Activated naive CD4-positive, alpha-beta T cell treated with anti-CD3 and anti-CD28 coated beads, Interleukin-2, amount 10 ng/mL, durations not matched to agents 7 days and 5 days (primary cell): ENCODE measurements at regions not wholly inside any gene's neighbourhood (a gene's known extent, or its start where the extent isn't known, plus 50 kb on each side); places are given as distances from the start of the nearest gene placed in this dataset.

Experiments
- CTCF ChIA-PET: fragments of 350-600 bp; sonication (Branson Sonifier 250); formaldehyde crosslinking; loops from one replicate; lab custom pipeline; 2021; ENCODE audit warnings: antibody characterized with exemption; lab: Charles Lee
- DNase-seq: peaks from one replicate; pipeline ENCODE4 v3.0.0-alpha.2; 2020
- H3K27ac Mint-ChIP-seq: one replicate; pipeline ENCODE4 v1.8.0; 2021; ENCODE audit warnings: mild to moderate bottlenecking, moderate library complexity, mixed read lengths
- H3K27me3 Mint-ChIP-seq: one replicate; pipeline ENCODE4 v1.8.0; 2021; ENCODE audit warnings: mild to moderate bottlenecking, mixed read lengths
- H3K36me3 Mint-ChIP-seq: one replicate; pipeline ENCODE4 v1.8.0; 2021; ENCODE audit warnings: mixed read lengths
- H3K4me1 Mint-ChIP-seq: one replicate; pipeline ENCODE4 v1.8.0; 2021; ENCODE audit warnings: mixed read lengths
- H3K4me3 Mint-ChIP-seq: one replicate; pipeline ENCODE4 v1.8.0; 2021; ENCODE audit warnings: mild to moderate bottlenecking, moderate library complexity, mixed read lengths
- H3K9me3 Mint-ChIP-seq: one replicate; pipeline ENCODE4 v1.8.0; 2021; ENCODE audit warnings: mixed read lengths

GRCh38 chr2:176755537-176756135 is 457.0 kb upstream of the HNRNPA3 start:
- H3K27me3 Mint-ChIP-seq, result peaks cover 12% of the 10 kb centered on the region
- H3K4me1 Mint-ChIP-seq, result no peaks in the 10 kb centered on the region
- CTCF ChIA-PET, result interaction anchor here (0.6 kb wide), 2 partner anchors 26 to 83 kb away, joined by 3 read pairs; no protein-coding TSS in a partner anchor
- H3K27ac Mint-ChIP-seq, result no peak overlapping the region
- DNase-seq, result no peak
- H3K4me3 Mint-ChIP-seq, result no peak overlapping the region
- no peaks in the 10 kb centered on the region for H3K9me3 Mint-ChIP-seq
- no peaks in the 10 kb centered on the region for H3K36me3 Mint-ChIP-seq

GRCh38 chr2:176758426-176758825 is 454.2 kb upstream of the HNRNPA3 start:
- Mint-ChIP-seq H3K9me3 (no peaks in the 10 kb centered on the region), H3K4me3 (no peak overlapping the region), H3K4me1 (no peaks in the 10 kb centered on the region), H3K27me3 (peaks cover 15% of the 10 kb centered on the region), H3K36me3 (no peaks in the 10 kb centered on the region), H3K27ac (no peak overlapping the region)
- CTCF ChIA-PET, result no interaction called here
- no peak for DNase-seq

DNA sequence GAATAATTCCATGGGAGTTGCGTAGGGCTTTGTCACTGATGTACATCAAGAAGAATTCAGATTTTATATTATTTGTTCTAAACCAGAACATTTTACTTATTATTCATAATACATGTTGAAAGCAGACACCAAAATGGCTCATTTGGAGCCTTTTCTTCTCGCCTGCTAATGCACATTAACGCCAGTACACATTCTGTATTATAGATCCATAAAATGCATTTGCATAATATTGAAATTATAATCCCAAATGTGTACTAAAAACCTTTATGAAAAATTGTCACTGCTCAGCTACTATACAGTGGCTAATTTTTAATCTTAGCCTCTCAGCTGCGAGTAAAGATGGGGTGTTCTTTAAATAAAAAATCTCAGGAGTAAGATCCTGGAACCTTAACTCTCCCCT is 452.2 kb upstream of the HNRNPA3 start:
- no peak for DNase-seq
- CTCF ChIA-PET, result interaction anchor here (0.9 kb wide), 1 partner anchor 388 kb away, joined by 3 read pairs; no protein-coding TSS in a partner anchor
- peaks cover 18% of the 10 kb centered on the region for H3K27me3 Mint-ChIP-seq
- no peak overlapping the region for H3K4me3 Mint-ChIP-seq
- H3K4me1 Mint-ChIP-seq, result no peaks in the 10 kb centered on the region
- H3K27ac Mint-ChIP-seq, result no peak overlapping the region
- no peaks in the 10 kb centered on the region for H3K36me3 Mint-ChIP-seq
- H3K9me3 Mint-ChIP-seq, result no peaks in the 10 kb centered on the region

DNA sequence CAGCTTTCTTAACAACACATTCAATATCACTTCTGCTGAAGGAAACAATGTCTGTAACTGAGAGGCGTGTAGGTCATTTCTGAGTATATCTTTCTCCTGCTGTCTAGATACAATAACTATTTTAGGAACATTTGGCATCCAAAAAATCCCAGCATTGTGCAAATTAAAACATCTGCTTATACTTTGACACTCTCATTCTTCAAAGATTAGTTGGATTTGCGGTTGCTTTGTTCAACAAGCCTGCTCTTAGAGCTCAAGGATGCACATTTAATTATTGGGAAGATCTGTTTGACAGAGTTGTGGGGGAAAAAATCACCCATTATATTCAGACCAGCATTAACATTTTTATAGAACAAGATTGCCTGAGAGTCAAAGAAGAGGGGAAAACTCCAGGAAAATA is 449.5 kb upstream of the HNRNPA3 start:
- DNase-seq, result no peak
- no peaks in the 10 kb centered on the region for H3K9me3 Mint-ChIP-seq
- peaks cover 16% of the 10 kb centered on the region for H3K27me3 Mint-ChIP-seq
- CTCF ChIA-PET, result no interaction called here
- no peak overlapping the region for H3K27ac Mint-ChIP-seq
- no peaks in the 10 kb centered on the region for H3K4me1 Mint-ChIP-seq
- H3K36me3 Mint-ChIP-seq, result no peaks in the 10 kb centered on the region
- no peak overlapping the region for H3K4me3 Mint-ChIP-seq

- H3K4me1 Mint-ChIP-seq, result no peaks in the 10 kb centered on the region
- no peaks in the 10 kb centered on the region for H3K36me3 Mint-ChIP-seq
- CTCF ChIA-PET, result no interaction called here
- H3K9me3 Mint-ChIP-seq, result no peaks in the 10 kb centered on the region
- peaks cover 17% of the 10 kb centered on the region for H3K27me3 Mint-ChIP-seq
- H3K27ac Mint-ChIP-seq, result no peak overlapping the region
- DNase-seq, result no peak
- no peak overlapping the region for H3K4me3 Mint-ChIP-seq
These were observed 448.7 kb upstream of the HNRNPA3 start for GRCh38 chr2:176763851-176764404.

- Mint-ChIP-seq H3K4me1 (no peaks in the 10 kb centered on the region), H3K27me3 (peaks cover 17% of the 10 kb centered on the region), H3K9me3 (no peaks in the 10 kb centered on the region), H3K27ac (no peak overlapping the region), H3K36me3 (no peaks in the 10 kb centered on the region), H3K4me3 (no peak overlapping the region)
- CTCF ChIA-PET, result no interaction called here
- no peak for DNase-seq
These were observed 447.7 kb upstream of the HNRNPA3 start for GRCh38 chr2:176764921-176765320.

DNA sequence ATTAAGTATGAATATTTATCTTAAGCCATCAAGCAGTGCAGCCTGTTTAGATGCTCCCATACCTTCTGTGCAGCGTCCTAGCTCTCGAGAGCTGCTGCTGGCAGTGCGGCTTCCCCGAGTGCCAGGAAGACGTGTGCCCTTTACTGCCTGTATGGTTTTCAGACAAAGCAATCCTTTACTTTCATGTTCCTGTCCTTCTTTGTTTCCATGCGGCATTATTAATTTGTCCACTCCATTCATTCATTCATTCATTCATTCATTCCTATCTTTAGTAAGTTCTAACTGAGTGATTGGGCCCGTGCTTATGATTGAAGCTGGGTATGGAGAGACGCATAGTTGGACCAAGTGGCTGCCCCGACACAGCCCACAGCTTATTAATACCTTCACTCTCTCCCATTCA is 446.6 kb upstream of the HNRNPA3 start:
- Mint-ChIP-seq H3K36me3 (no peaks in the 10 kb centered on the region), H3K27me3 (peaks cover 17% of the 10 kb centered on the region), H3K9me3 (no peaks in the 10 kb centered on the region), H3K27ac (no peak overlapping the region), H3K4me3 (no peak overlapping the region), H3K4me1 (no peaks in the 10 kb centered on the region)
- CTCF ChIA-PET, result no interaction called here
- no peak for DNase-seq

DNA sequence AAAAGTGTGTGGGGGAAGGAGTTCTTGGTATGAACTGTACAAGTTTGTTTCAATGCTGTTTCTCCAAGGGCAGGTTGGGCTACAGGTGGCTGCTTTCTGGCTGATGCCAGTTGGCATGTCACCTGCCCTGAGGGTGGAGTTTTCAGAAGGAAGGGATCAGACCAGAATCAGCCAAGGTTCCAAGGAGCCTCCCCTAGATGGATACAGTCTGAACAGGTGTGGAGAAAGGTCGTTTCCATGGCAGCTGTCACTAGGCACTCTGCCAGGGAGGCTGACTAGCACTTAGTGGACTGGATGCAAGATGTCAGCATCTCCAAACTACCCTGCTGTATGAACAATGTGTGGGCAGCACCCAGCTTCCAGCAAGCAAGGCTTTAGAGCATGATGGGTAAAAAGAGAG is 444.4 kb upstream of the HNRNPA3 start:
- H3K27ac Mint-ChIP-seq, result no peak overlapping the region
- H3K4me3 Mint-ChIP-seq, result no peak overlapping the region
- CTCF ChIA-PET, result no interaction called here
- DNase-seq, result no peak
- H3K27me3 Mint-ChIP-seq, result peaks cover 13% of the 10 kb centered on the region
- no peaks in the 10 kb centered on the region for H3K36me3 Mint-ChIP-seq
- H3K9me3 Mint-ChIP-seq, result peaks cover 3% of the 10 kb centered on the region
- no peaks in the 10 kb centered on the region for H3K4me1 Mint-ChIP-seq

- no peak overlapping the region for H3K27ac Mint-ChIP-seq
- no peak overlapping the region for H3K4me3 Mint-ChIP-seq
- H3K27me3 Mint-ChIP-seq, result peaks cover 10% of the 10 kb centered on the region
- DNase-seq, result no peak
- H3K9me3 Mint-ChIP-seq, result peaks cover 3% of the 10 kb centered on the region
- no peaks in the 10 kb centered on the region for H3K4me1 Mint-ChIP-seq
- CTCF ChIA-PET, result no interaction called here
- H3K36me3 Mint-ChIP-seq, result no peaks in the 10 kb centered on the region
These were observed 443.6 kb upstream of the HNRNPA3 start for GRCh38 chr2:176769021-176769420.

GRCh38 chr2:176769499-176770370 is 442.9 kb upstream of the HNRNPA3 start:
- no peak for DNase-seq
- no peaks in the 10 kb centered on the region for H3K36me3 Mint-ChIP-seq
- H3K27ac Mint-ChIP-seq, result no peak overlapping the region
- H3K27me3 Mint-ChIP-seq, result peaks cover 7% of the 10 kb centered on the region
- H3K9me3 Mint-ChIP-seq, result peaks cover 3% of the 10 kb centered on the region
- H3K4me3 Mint-ChIP-seq, result no peak overlapping the region
- no peaks in the 10 kb centered on the region for H3K4me1 Mint-ChIP-seq
- CTCF ChIA-PET, result no interaction called here

DNA sequence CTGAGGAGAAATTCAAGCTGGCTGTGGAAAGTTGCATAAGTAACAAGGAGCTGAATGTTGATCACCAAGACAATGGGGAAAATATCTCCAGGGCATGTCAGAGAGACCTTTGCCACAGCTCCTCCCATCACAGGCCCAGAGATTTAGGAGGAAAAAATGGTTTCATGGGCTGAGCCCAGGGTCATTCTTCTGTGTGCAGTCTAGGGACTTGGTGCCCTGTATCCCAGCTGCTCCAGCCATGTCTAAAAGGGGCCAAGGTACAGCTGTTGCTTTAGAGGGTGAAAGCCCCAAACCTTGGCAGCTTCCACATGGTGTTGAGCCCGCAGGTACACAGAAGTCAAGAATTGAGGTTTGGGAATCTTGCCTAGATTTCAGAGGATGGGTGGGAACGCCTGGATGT is 439.8 kb upstream of the HNRNPA3 start:
- CTCF ChIA-PET, result no interaction called here
- H3K36me3 Mint-ChIP-seq, result no peaks in the 10 kb centered on the region
- no peak overlapping the region for H3K27ac Mint-ChIP-seq
- peaks cover 3% of the 10 kb centered on the region for H3K9me3 Mint-ChIP-seq
- no peak overlapping the region for H3K4me3 Mint-ChIP-seq
- no peaks in the 10 kb centered on the region for H3K4me1 Mint-ChIP-seq
- H3K27me3 Mint-ChIP-seq, result peaks cover 4% of the 10 kb centered on the region
- no peak for DNase-seq

DNA sequence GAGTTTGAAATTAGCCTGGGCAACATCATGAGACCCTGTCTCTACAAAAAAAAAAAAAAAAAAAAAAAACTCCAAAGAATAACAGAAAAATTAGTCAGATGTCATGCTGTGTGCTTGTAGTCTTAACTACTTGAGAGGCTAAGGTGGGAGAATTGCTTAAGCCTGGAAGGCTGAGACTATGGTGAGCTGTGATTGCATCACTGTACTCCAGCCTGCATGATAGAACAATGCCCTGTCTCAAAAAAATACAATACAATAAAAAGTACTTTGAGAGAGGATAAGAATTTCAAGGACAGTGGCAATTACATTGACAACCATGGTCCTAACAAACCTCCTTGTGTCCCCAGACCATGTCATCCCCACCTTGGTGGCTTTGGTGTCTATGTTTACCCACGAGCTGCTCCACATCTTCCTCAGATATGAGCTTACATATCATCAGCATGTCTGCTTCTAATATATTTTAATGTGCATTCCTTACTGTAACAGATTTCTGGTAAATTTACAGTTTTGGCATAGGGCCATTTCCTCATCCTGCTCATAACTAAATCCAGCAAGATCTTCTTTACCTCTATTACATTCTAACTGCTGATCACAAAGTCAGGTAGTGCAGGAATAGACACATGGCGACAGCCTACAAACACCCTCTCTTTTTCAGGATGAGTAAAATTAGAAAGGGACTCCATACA is 437.7 kb upstream of the HNRNPA3 start:
- no peak overlapping the region for H3K27ac Mint-ChIP-seq
- DNase-seq, result no peak
- peaks cover 3% of the 10 kb centered on the region for H3K9me3 Mint-ChIP-seq
- no peaks in the 10 kb centered on the region for H3K36me3 Mint-ChIP-seq
- no peak overlapping the region for H3K4me3 Mint-ChIP-seq
- CTCF ChIA-PET, result no interaction called here
- H3K27me3 Mint-ChIP-seq, result peaks cover 3% of the 10 kb centered on the region
- no peaks in the 10 kb centered on the region for H3K4me1 Mint-ChIP-seq

DNA sequence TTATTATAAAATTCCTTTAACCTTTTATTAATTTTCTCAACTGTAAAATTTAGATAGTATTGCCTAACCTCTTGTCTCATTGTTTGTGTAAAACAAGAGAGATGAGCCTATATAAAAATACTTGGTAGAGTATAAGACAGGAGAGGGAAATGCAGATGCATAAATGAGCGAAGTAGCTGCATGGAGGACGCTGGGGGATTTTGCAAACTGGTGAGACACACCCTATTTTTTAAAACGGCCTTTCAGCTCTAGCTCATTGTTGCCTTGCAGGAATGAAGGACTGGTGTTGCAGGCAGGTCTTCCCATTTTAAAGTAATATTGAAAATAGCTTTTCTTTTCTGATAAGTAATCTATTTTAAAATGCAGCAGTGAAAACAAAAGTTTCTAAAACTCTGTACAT is 435.3 kb upstream of the HNRNPA3 start:
- Mint-ChIP-seq H3K4me3 (no peak overlapping the region), H3K36me3 (peaks cover 3% of the 10 kb centered on the region), H3K9me3 (peaks cover 15% of the 10 kb centered on the region), H3K27ac (no peak overlapping the region), H3K27me3 (peaks cover 3% of the 10 kb centered on the region), H3K4me1 (peaks cover 7% of the 10 kb centered on the region)
- DNase-seq, result no peak
- CTCF ChIA-PET, result no interaction called here

GRCh38 chr2:176779917-176780316 is 432.7 kb upstream of the HNRNPA3 start:
- Mint-ChIP-seq H3K9me3 (peaks cover 18% of the 10 kb centered on the region), H3K4me3 (no peak overlapping the region)
- CTCF ChIA-PET, result no interaction called here

More at GRCh38 chr2:176779917-176780316, 432.7 kb upstream of the HNRNPA3 start:
- no peak for DNase-seq
- peaks cover 3% of the 10 kb centered on the region for H3K36me3 Mint-ChIP-seq
- H3K4me1 Mint-ChIP-seq, result peaks cover 9% of the 10 kb centered on the region
- no peak overlapping the region for H3K27ac Mint-ChIP-seq
- H3K27me3 Mint-ChIP-seq, result peaks cover 3% of the 10 kb centered on the region
